ENCODE measurements at regions not wholly inside any gene's neighbourhood (a gene's known extent, or its start where the extent isn't known, plus 50 kb on each side); places are given as distances from the start of the nearest gene placed in this dataset.

GRCh38 chrX:148309413-148309812, 191.0 kb upstream of the AFF2 start:
- 82 to 88% methylated on average over 3 of the region's 3 CpGs for WGBS, 2 donors
- DNase-seq (no peak), ATAC-seq (ENCODE audit: low FRiP score in 2 of 2) (no peak)
- H3K27ac ChIP-seq = no peak overlapping the region
- H3K4me3 ChIP-seq = no peak overlapping the region
- H3K36me3 ChIP-seq = no peaks in the 10 kb centered on the region
- TF ChIP-seq POLR2A (IDR thresholded peaks at IDR 0.05) (no peak), EP300 (IDR thresholded peaks at IDR 0.05) (no peak), CTCF (IDR thresholded peaks at IDR 0.05) (no peak), POLR2AphosphoS5 (IDR thresholded peaks at IDR 0.05) (no peak)
- no peaks in the 10 kb centered on the region for H3K9me3 ChIP-seq
- no peaks in the 10 kb centered on the region for H3K27me3 ChIP-seq
- no peaks in the 10 kb centered on the region for H3K4me1 ChIP-seq

GRCh38 chrX:148310426-148311165, 189.8 kb upstream of the AFF2 start:
- DNase-seq (no peak), ATAC-seq (ENCODE audit: low FRiP score in 2 of 2) (no peak)
- Histone ChIP-seq H3K9me3 (no peaks in the 10 kb centered on the region), H3K27me3 (no peaks in the 10 kb centered on the region), H3K27ac (no peak overlapping the region), H3K36me3 (no peaks in the 10 kb centered on the region), H3K4me3 (no peak overlapping the region), H3K4me1 (no peaks in the 10 kb centered on the region)
- WGBS, 2 donors = 20 to 80% methylated on average over 1 of the region's 1 CpG
- TF ChIP-seq POLR2A (IDR thresholded peaks at IDR 0.05) = no peak
- TF ChIP-seq POLR2AphosphoS5 (IDR thresholded peaks at IDR 0.05) = no peak
- no peak for TF ChIP-seq EP300 (IDR thresholded peaks at IDR 0.05)
- no peak for TF ChIP-seq CTCF (IDR thresholded peaks at IDR 0.05)

GRCh38 chrX:148311544-148311943, 188.9 kb upstream of the AFF2 start:
- ATAC-seq (ENCODE audit: low FRiP score in 2 of 2) = no peak

GRCh38 chrX:148314876-148315275, 185.5 kb upstream of the AFF2 start:
- no peak for TF ChIP-seq POLR2A (IDR thresholded peaks at IDR 0.05)
- no peak for TF ChIP-seq POLR2AphosphoS5 (IDR thresholded peaks at IDR 0.05)
- TF ChIP-seq EP300 (IDR thresholded peaks at IDR 0.05) = no peak
- no peak for TF ChIP-seq CTCF (IDR thresholded peaks at IDR 0.05)
- Histone ChIP-seq H3K9me3 (no peaks in the 10 kb centered on the region), H3K4me1 (no peaks in the 10 kb centered on the region), H3K27ac (no peak overlapping the region), H3K36me3 (no peaks in the 10 kb centered on the region), H3K4me3 (no peak overlapping the region), H3K27me3 (no peaks in the 10 kb centered on the region)
- WGBS, 2 donors = 84% methylated on average over 1 of the region's 1 CpG; no CpG with 5 or more reads in 1 of the 2 donors
- DNase-seq (no peak), ATAC-seq (ENCODE audit: low FRiP score in 2 of 2) (no peak)

More at GRCh38 chrX:148311544-148311943, 188.9 kb upstream of the AFF2 start:
- no peak for TF ChIP-seq POLR2A (IDR thresholded peaks at IDR 0.05)
- no peak for TF ChIP-seq EP300 (IDR thresholded peaks at IDR 0.05)
- TF ChIP-seq CTCF (IDR thresholded peaks at IDR 0.05) = no peak
- TF ChIP-seq POLR2AphosphoS5 (IDR thresholded peaks at IDR 0.05) = no peak
- no peak for DNase-seq
- Histone ChIP-seq H3K36me3 (no peaks in the 10 kb centered on the region), H3K27me3 (no peaks in the 10 kb centered on the region), H3K9me3 (no peaks in the 10 kb centered on the region), H3K4me3 (no peak overlapping the region), H3K4me1 (no peaks in the 10 kb centered on the region), H3K27ac (no peak overlapping the region)

GRCh38 chrX:148316446-148316845, 184.0 kb upstream of the AFF2 start:
- no peak overlapping the region for H3K4me3 ChIP-seq
- WGBS, 2 donors = 36 to 86% methylated on average over 1 of the region's 1 CpG
- H3K4me1 ChIP-seq = no peaks in the 10 kb centered on the region
- no peak overlapping the region for H3K27ac ChIP-seq
- H3K9me3 ChIP-seq = no peaks in the 10 kb centered on the region
- H3K36me3 ChIP-seq = no peaks in the 10 kb centered on the region
- H3K27me3 ChIP-seq = no peaks in the 10 kb centered on the region
- DNase-seq = no peak
- TF ChIP-seq POLR2AphosphoS5 (IDR thresholded peaks at IDR 0.05) (no peak), POLR2A (IDR thresholded peaks at IDR 0.05) (no peak), CTCF (IDR thresholded peaks at IDR 0.05) (no peak), EP300 (IDR thresholded peaks at IDR 0.05) (no peak)
- no peak for ATAC-seq (ENCODE audit: low FRiP score in 2 of 2)
